ENCODE measurements at regions not wholly inside any gene's neighbourhood (a gene's known extent, or its start where the extent isn't known, plus 50 kb on each side); places are given as distances from the start of the nearest gene placed in this dataset.

- TF ChIP-seq, protein P1, sequence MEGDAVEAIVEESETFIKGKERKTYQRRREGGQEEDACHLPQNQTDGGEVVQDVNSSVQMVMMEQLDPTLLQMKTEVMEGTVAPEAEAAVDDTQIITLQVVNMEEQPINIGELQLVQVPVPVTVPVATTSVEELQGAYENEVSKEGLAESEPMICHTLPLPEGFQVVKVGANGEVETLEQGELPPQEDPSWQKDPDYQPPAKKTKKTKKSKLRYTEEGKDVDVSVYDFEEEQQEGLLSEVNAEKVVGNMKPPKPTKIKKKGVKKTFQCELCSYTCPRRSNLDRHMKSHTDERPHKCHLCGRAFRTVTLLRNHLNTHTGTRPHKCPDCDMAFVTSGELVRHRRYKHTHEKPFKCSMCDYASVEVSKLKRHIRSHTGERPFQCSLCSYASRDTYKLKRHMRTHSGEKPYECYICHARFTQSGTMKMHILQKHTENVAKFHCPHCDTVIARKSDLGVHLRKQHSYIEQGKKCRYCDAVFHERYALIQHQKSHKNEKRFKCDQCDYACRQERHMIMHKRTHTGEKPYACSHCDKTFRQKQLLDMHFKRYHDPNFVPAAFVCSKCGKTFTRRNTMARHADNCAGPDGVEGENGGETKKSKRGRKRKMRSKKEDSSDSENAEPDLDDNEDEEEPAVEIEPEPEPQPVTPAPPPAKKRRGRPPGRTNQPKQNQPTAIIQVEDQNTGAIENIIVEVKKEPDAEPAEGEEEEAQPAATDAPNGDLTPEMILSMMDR (optimal IDR thresholded peaks at IDR 0.05 in 1 of 3, IDR thresholded peaks at IDR 0.05 in 1 of 3, conservative IDR thresholded peaks at IDR 0.05 in 1 of 3; ENCODE audit: extremely low read depth in 1 of 3, insufficient read depth in 2 of 3, low read length in 3 of 3) = no peak
- TF ChIP-seq EZH2 (IDR thresholded peaks at IDR 0.05; ENCODE audit: low read length) = no peak
Measured at GRCh38 chr7:14092331-14092730, 102.9 kb upstream of the ETV1 start.

Data from keratinocyte (primary cell).